Endodermal cell (in vitro differentiated cells): ENCODE measurements at regions not wholly inside any gene's neighbourhood (a gene's known extent, or its start where the extent isn't known, plus 50 kb on each side); places are given as distances from the start of the nearest gene placed in this dataset.

Source experiments
- DNase-seq: peaks from one replicate; pipeline ENCODE4 v3.0.0-alpha.2; 2017
- H3K27ac ChIP-seq: 2 replicates; pipeline ENCODE4 v1.5.1; 2013; ENCODE audit warnings: mild to moderate bottlenecking, low read depth, low read length, moderate library complexity
- H3K27me3 ChIP-seq: 2 replicates; pipeline ENCODE4 v1.6.1; 2013; ENCODE audit warnings: mild to moderate bottlenecking, low read length, moderate library complexity; ENCODE audit not compliant: insufficient read depth, control insufficient read depth, poor library complexity, severe bottlenecking
- H3K36me3 ChIP-seq: 2 replicates; pipeline ENCODE4 v1.7.0; 2013; ENCODE audit warnings: mild to moderate bottlenecking, low read length, moderate library complexity; ENCODE audit not compliant: control insufficient read depth, insufficient read depth
- H3K4me1 ChIP-seq: one replicate; pipeline ENCODE4 v1.7.0; 2013; ENCODE audit warnings: low read length; ENCODE audit not compliant: control insufficient read depth, insufficient read depth
- H3K4me3 ChIP-seq: 2 replicates; pipeline ENCODE4 v1.5.1; 2013; ENCODE audit warnings: mild to moderate bottlenecking, low read length, moderate library complexity
- H3K9ac ChIP-seq: 2 replicates; pipeline ENCODE4 v1.6.1; 2013; ENCODE audit warnings: mild to moderate bottlenecking, low read length, moderate library complexity; ENCODE audit not compliant: poor library complexity, severe bottlenecking; ENCODE audit errors: extremely low read depth
- H3K9me3 ChIP-seq: 2 replicates; pipeline ENCODE4 v1.6.1; 2013; ENCODE audit warnings: mild to moderate bottlenecking, low read length, moderate library complexity; ENCODE audit not compliant: control insufficient read depth
- H3K27ac Mint-ChIP-seq: 2 replicates; pipeline ENCODE4 v1.8.0; 2020; ENCODE audit warnings: mixed read lengths
- H3K27me3 Mint-ChIP-seq: 2 replicates; pipeline ENCODE4 v1.8.0; 2021; ENCODE audit warnings: mild to moderate bottlenecking, mixed read lengths; ENCODE audit not compliant: insufficient read depth
- H3K36me3 Mint-ChIP-seq: 2 replicates; pipeline ENCODE4 v1.8.0; 2020; ENCODE audit warnings: low read depth, mixed read lengths
- H3K4me1 Mint-ChIP-seq: 2 replicates; pipeline ENCODE4 v1.8.0; 2020; ENCODE audit warnings: mixed read lengths
- H3K4me3 Mint-ChIP-seq: 2 replicates; pipeline ENCODE4 v1.8.0; 2020; ENCODE audit warnings: mild to moderate bottlenecking, moderate library complexity, mixed read lengths
- H3K9me3 Mint-ChIP-seq: 2 replicates; pipeline ENCODE4 v1.8.0; 2020; ENCODE audit warnings: mild to moderate bottlenecking, mixed read lengths
- CTCF ChIP-seq: fragments of 200-600 bp; sonication (generic); conservative IDR thresholded peaks from 2 replicates; pipeline ENCODE4 v1.5.0; 2021; ENCODE audit warnings: antibody characterized with exemption, mild to moderate bottlenecking
- WGBS, 2 experiments: methylation state at CpG; one replicate each; pipeline versions ENCODE4 v1.1.5 to v1.1.7; 2013; ENCODE audit warnings: missing lambda C conversion rate in 2 of 2, mixed read lengths in 1 of 2; ENCODE audit not compliant: insufficient coverage in 1 of 2, insufficient read length in 1 of 2; 5-methylcytosine and 5-hydroxymethylcytosine counted together

- peaks cover 52% of the 10 kb centered on the region for H3K9me3 ChIP-seq
- 88 to 100% methylated on average over 1 to 3 of the region's 3 CpGs for WGBS, 2 experiments
- peak; percentile 25 for TF ChIP-seq CTCF
- DNase-seq = peak; percentile 40
- no peak overlapping the region for H3K4me3 ChIP-seq
- no peaks in the 10 kb centered on the region for H3K27me3 Mint-ChIP-seq
- peaks cover 26% of the 10 kb centered on the region for H3K9me3 Mint-ChIP-seq
- no peaks in the 10 kb centered on the region for H3K4me1 ChIP-seq
- H3K4me3 Mint-ChIP-seq = no peak overlapping the region
- no peaks in the 10 kb centered on the region for H3K36me3 Mint-ChIP-seq
- no peak overlapping the region for H3K27ac ChIP-seq
- H3K4me1 Mint-ChIP-seq = no peaks in the 10 kb centered on the region
- no peak overlapping the region for H3K27ac Mint-ChIP-seq
- H3K27me3 ChIP-seq = no peaks in the 10 kb centered on the region
- no peaks in the 10 kb centered on the region for H3K36me3 ChIP-seq
- no peak overlapping the region for H3K9ac ChIP-seq
Measured at GRCh38 chr4:130738233-130738632, 1642.3 kb downstream of the C4orf33 start.

- Mint-ChIP-seq H3K9me3 (peaks cover 10% of the 10 kb centered on the region), H3K36me3 (peaks cover 4% of the 10 kb centered on the region), H3K27me3 (no peaks in the 10 kb centered on the region), H3K27ac (no peak overlapping the region), H3K4me3 (no peak overlapping the region), H3K4me1 (peaks cover 10% of the 10 kb centered on the region)
- peak; percentile 71 for TF ChIP-seq CTCF
- no CpG with 5 or more reads among the region's 1 CpG for WGBS, 2 experiments
- DNase-seq = no peak
- H3K36me3 ChIP-seq = no peaks in the 10 kb centered on the region
- no peaks in the 10 kb centered on the region for H3K27me3 ChIP-seq
- no peak overlapping the region for H3K9ac ChIP-seq
- H3K9me3 ChIP-seq = peaks cover 20% of the 10 kb centered on the region
- peaks cover 2% of the 10 kb centered on the region for H3K4me1 ChIP-seq
- H3K4me3 ChIP-seq = no peak overlapping the region
- no peak overlapping the region for H3K27ac ChIP-seq
Measured at GRCh38 chr4:130747842-130748241, 1651.9 kb downstream of the C4orf33 start.

GRCh38 chr4:130753926-130754325 lies 1658.0 kb downstream of the C4orf33 start:
- Mint-ChIP-seq H3K9me3 (peaks cover 4% of the 10 kb centered on the region), H3K4me3 (no peak overlapping the region), H3K4me1 (peaks cover 6% of the 10 kb centered on the region), H3K27ac (no peak overlapping the region), H3K27me3 (no peaks in the 10 kb centered on the region), H3K36me3 (peaks cover 4% of the 10 kb centered on the region)
- Histone ChIP-seq H3K4me3 (no peak overlapping the region), H3K9ac (no peak overlapping the region), H3K27ac (no peak overlapping the region), H3K9me3 (peaks cover 11% of the 10 kb centered on the region), H3K36me3 (no peaks in the 10 kb centered on the region), H3K4me1 (no peaks in the 10 kb centered on the region), H3K27me3 (no peaks in the 10 kb centered on the region)
- no peak for TF ChIP-seq CTCF
- DNase-seq = no peak
- WGBS, 2 experiments = 91 to 97% methylated on average over 1 to 2 of the region's 2 CpGs
